ENCODE measurements at regions not wholly inside any gene's neighbourhood (a gene's known extent, or its start where the extent isn't known, plus 50 kb on each side); places are given as distances from the start of the nearest gene placed in this dataset.

- ATAC-seq, result no peak
- intact Hi-C loops (cut with DNase I; ENCODE audit: low total_unique reads), result no loop called here
Measured at GRCh38 chr6:100952006-100952405, 70.9 kb upstream of the ASCC3 start.

GRCh38 chr6:100959280-100959679 lies 78.2 kb upstream of the ASCC3 start:
- Histone ChIP-seq H3K4me1 (no peaks in the 10 kb centered on the region), H3K27me3 (no peaks in the 10 kb centered on the region), H3K27ac (no peak overlapping the region), H3K4me3 (no peak overlapping the region), H3K36me3 (no peaks in the 10 kb centered on the region), H3K9me3 (no peaks in the 10 kb centered on the region)
- DNase-seq (no peak), ATAC-seq (no peak)
- in situ Hi-C loops (cut with MboI; ENCODE audit: low sequenced_read_pairs in 4 of 4), result no loop called here
- intact Hi-C loops (cut with DNase I; ENCODE audit: low total_unique reads), result no loop called here
- TF ChIP-seq, protein P1, sequence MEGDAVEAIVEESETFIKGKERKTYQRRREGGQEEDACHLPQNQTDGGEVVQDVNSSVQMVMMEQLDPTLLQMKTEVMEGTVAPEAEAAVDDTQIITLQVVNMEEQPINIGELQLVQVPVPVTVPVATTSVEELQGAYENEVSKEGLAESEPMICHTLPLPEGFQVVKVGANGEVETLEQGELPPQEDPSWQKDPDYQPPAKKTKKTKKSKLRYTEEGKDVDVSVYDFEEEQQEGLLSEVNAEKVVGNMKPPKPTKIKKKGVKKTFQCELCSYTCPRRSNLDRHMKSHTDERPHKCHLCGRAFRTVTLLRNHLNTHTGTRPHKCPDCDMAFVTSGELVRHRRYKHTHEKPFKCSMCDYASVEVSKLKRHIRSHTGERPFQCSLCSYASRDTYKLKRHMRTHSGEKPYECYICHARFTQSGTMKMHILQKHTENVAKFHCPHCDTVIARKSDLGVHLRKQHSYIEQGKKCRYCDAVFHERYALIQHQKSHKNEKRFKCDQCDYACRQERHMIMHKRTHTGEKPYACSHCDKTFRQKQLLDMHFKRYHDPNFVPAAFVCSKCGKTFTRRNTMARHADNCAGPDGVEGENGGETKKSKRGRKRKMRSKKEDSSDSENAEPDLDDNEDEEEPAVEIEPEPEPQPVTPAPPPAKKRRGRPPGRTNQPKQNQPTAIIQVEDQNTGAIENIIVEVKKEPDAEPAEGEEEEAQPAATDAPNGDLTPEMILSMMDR (IDR thresholded peaks at IDR 0.05 in 4 of 5, conservative IDR thresholded peaks at IDR 0.05 in 1 of 5), result no peak
- TF ChIP-seq POLR2A (IDR thresholded peaks at IDR 0.05), result no peak

More at GRCh38 chr6:100952006-100952405, 70.9 kb upstream of the ASCC3 start:
- TF ChIP-seq POLR2A (IDR thresholded peaks at IDR 0.05), result no peak
- TF ChIP-seq, protein P1 (IDR thresholded peaks at IDR 0.05 in 4 of 5, conservative IDR thresholded peaks at IDR 0.05 in 1 of 5), result no peak
- in situ Hi-C loops (cut with MboI; ENCODE audit: low sequenced_read_pairs in 4 of 4), result no loop called here
- Histone ChIP-seq H3K4me1 (no peaks in the 10 kb centered on the region), H3K4me3 (no peak overlapping the region), H3K9me3 (no peaks in the 10 kb centered on the region), H3K27me3 (no peaks in the 10 kb centered on the region), H3K36me3 (no peaks in the 10 kb centered on the region), H3K27ac (no peak overlapping the region)
- DNase-seq, result no peak

DNA sequence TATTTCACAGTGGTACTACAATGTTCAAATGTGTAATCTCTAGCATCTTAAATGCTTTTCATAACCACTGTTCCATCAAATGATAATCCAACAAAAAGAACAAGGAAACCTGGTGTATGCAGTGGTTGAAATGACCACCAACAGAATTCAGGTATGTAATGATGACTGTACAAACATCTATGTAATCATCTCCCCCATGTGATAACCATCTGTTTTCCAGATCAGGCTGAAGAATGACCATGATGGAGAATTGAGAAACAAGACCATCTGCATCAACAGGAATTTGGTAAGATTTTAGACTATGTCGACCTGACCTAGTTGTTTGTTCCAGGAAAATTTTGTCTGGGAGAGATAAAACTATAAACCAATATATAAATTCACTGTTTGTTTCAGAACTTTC lies 81.3 kb upstream of the ASCC3 start:
- intact Hi-C loops (cut with DNase I; ENCODE audit: low total_unique reads) (no loop called here), in situ Hi-C loops (cut with MboI; ENCODE audit: low sequenced_read_pairs in 4 of 4) (no loop called here)
- Histone ChIP-seq H3K9me3 (no peaks in the 10 kb centered on the region), H3K4me1 (no peaks in the 10 kb centered on the region), H3K4me3 (no peak overlapping the region), H3K27me3 (no peaks in the 10 kb centered on the region), H3K36me3 (no peaks in the 10 kb centered on the region), H3K27ac (no peak overlapping the region)
- no peak for DNase-seq
- no peak for TF ChIP-seq POLR2A (IDR thresholded peaks at IDR 0.05)
- TF ChIP-seq, protein P1 (IDR thresholded peaks at IDR 0.05 in 4 of 5, conservative IDR thresholded peaks at IDR 0.05 in 1 of 5), result no peak
- ATAC-seq, result no peak

- no peak overlapping the region for H3K27ac ChIP-seq
- no peaks in the 10 kb centered on the region for H3K4me1 ChIP-seq
- no peak for TF ChIP-seq POLR2A (IDR thresholded peaks at IDR 0.05)
- H3K36me3 ChIP-seq, result no peaks in the 10 kb centered on the region
- ATAC-seq, result no peak
- no peaks in the 10 kb centered on the region for H3K9me3 ChIP-seq
- no peaks in the 10 kb centered on the region for H3K27me3 ChIP-seq
- intact Hi-C loops (cut with DNase I; ENCODE audit: low total_unique reads) (no loop called here), in situ Hi-C loops (cut with MboI; ENCODE audit: low sequenced_read_pairs in 4 of 4) (no loop called here)
- no peak overlapping the region for H3K4me3 ChIP-seq
- DNase-seq, result no peak
Measured at GRCh38 chr6:100965067-100965466, 83.9 kb upstream of the ASCC3 start.

DNA sequence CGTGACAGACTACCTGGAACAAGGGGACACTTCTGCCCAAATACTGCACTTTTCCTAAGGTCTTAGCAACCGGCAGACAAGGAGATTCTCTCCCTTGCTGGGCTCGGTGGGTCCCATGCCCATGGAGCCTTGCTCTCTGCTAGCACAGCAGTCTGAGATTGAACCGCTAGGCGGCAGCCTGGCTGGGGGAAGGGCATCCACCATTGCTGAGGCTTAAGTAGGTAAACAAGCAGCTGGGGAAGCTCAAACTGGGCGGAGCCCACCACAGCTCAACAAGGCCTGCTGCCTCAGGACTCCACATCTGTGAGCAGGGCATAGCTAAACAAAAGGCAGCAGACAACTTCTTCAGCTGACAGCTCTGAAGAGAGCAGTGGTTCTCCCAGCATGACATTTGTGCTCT lies 87.8 kb upstream of the ASCC3 start:
- in situ Hi-C loops (cut with MboI; ENCODE audit: low sequenced_read_pairs in 4 of 4), result no loop called here
- H3K4me1 ChIP-seq, result no peaks in the 10 kb centered on the region
- no peak for DNase-seq
- H3K9me3 ChIP-seq, result no peaks in the 10 kb centered on the region
- H3K4me3 ChIP-seq, result no peak overlapping the region
- ATAC-seq, result no peak
- TF ChIP-seq, protein P1 (IDR thresholded peaks at IDR 0.05 in 4 of 5, conservative IDR thresholded peaks at IDR 0.05 in 1 of 5), result no peak
- TF ChIP-seq POLR2A (IDR thresholded peaks at IDR 0.05), result no peak
- H3K27ac ChIP-seq, result no peak overlapping the region
- no peaks in the 10 kb centered on the region for H3K27me3 ChIP-seq
- intact Hi-C loops (cut with DNase I; ENCODE audit: low total_unique reads), result no loop called here
- no peaks in the 10 kb centered on the region for H3K36me3 ChIP-seq

Measured in gastrocnemius medialis (tissue), 4 donors.